Ovary (tissue), 3 donors: ENCODE measurements at regions not wholly inside any gene's neighbourhood (a gene's known extent, or its start where the extent isn't known, plus 50 kb on each side); places are given as distances from the start of the nearest gene placed in this dataset.

ENCODE experiments used
- POLR2A ChIP-seq: fragments of 450-650 bp; IDR thresholded peaks from one replicate; pipeline ENCODE4 v1.6.1; 2017; ENCODE audit warnings: antibody characterized with exemption, mild to moderate bottlenecking, moderate library complexity
- TF ChIP-seq, protein P1 (sequence below), 3 donors: fragments of 450-650 bp in 2 of 3; fragments of 200-600 bp in 1 of 3; IDR thresholded peaks; one replicate each; pipeline versions ENCODE4 v1.5.1 to v1.8.0; 2016 to 2022; ENCODE audit warnings: antibody characterized with exemption in 3 of 3, mild to moderate bottlenecking in 1 of 3
- donor health status: DM: no; HTN: no; CAD: no.

DNA sequence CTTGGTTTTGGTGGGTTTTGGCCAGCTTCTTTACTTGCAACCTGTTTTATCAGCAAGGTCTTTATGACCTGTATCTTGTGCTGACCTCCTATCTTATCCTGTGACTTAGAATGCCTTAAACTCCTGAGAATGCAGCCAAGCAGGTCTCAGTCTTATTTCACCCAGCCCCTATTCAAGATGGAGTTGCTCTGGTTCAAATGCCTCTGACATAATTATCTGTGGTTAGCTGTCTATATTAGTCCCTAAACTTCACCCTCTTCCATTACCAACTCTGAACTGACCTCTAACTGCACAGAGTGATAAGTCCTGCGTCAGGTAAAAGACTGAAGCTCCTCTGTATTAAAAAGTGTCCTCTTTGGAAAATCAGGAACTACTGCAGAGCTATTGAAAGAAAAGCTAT, 61.9 kb upstream of the CD96 start:
- TF ChIP-seq, protein P1, sequence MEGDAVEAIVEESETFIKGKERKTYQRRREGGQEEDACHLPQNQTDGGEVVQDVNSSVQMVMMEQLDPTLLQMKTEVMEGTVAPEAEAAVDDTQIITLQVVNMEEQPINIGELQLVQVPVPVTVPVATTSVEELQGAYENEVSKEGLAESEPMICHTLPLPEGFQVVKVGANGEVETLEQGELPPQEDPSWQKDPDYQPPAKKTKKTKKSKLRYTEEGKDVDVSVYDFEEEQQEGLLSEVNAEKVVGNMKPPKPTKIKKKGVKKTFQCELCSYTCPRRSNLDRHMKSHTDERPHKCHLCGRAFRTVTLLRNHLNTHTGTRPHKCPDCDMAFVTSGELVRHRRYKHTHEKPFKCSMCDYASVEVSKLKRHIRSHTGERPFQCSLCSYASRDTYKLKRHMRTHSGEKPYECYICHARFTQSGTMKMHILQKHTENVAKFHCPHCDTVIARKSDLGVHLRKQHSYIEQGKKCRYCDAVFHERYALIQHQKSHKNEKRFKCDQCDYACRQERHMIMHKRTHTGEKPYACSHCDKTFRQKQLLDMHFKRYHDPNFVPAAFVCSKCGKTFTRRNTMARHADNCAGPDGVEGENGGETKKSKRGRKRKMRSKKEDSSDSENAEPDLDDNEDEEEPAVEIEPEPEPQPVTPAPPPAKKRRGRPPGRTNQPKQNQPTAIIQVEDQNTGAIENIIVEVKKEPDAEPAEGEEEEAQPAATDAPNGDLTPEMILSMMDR (IDR thresholded peaks at IDR 0.05), result no peak
- TF ChIP-seq POLR2A, result no peak
